Tibial nerve (tissue), 4 donors: ENCODE measurements at regions not wholly inside any gene's neighbourhood (a gene's known extent, or its start where the extent isn't known, plus 50 kb on each side); places are given as distances from the start of the nearest gene placed in this dataset.

Source experiments
- DNase-seq, 2 donors: peaks; one replicate each; pipeline ENCODE4 v3.0.0-alpha.2; 2019; ENCODE audit warnings: low spot score in 2 of 2
- H3K27ac ChIP-seq, 4 donors: fragments of 200-600 bp; sonication (generic) in 3 of 4; one replicate each; pipeline ENCODE4 v1.5.1; 2017 to 2019; ENCODE audit warnings: mild to moderate bottlenecking in 1 of 4
- H3K27me3 ChIP-seq, 2 donors: fragments of 200-600 bp; sonication (generic) in 1 of 2; one replicate each; pipeline versions ENCODE4 v1.5.1 to v1.6.0; 2017 to 2019
- H3K36me3 ChIP-seq, 3 donors: fragments of 200-600 bp; sonication (generic); one replicate each; pipeline ENCODE4 v1.5.1; 2018 to 2019
- H3K4me1 ChIP-seq, 4 donors: fragments of 200-600 bp; sonication (generic) in 3 of 4; one replicate each; pipeline ENCODE4 v1.5.1; 2017 to 2019
- H3K4me3 ChIP-seq, 4 donors: fragments of 200-600 bp; sonication (generic) in 3 of 4; one replicate each; pipeline ENCODE4 v1.5.1; 2017 to 2019; ENCODE audit warnings: mild to moderate bottlenecking in 1 of 4, moderate library complexity in 1 of 4
- H3K9me3 ChIP-seq, 4 donors: fragments of 200-600 bp; sonication (generic) in 3 of 4; one replicate each; pipeline ENCODE4 v1.5.1; 2017 to 2019
- CTCF ChIP-seq, 5 experiments: fragments of 200-600 bp in 3 of 5; fragments of 450-650 bp in 2 of 5; sonication (generic) in 3 of 5; IDR thresholded peaks; one replicate each; pipeline ENCODE4 v1.5.1; 2016 to 2019; ENCODE audit warnings: antibody characterized with exemption in 5 of 5, mild to moderate bottlenecking in 3 of 5, moderate library complexity in 2 of 5
- EP300 ChIP-seq, 2 donors: sonication (generic); formaldehyde crosslinking; IDR thresholded peaks; one replicate each; pipeline ENCODE4 v1.6.1; 2017; ENCODE audit warnings: antibody characterized with exemption in 2 of 2, mild to moderate bottlenecking in 1 of 2
- POLR2A ChIP-seq, 2 donors: fragments of 450-650 bp; IDR thresholded peaks; one replicate each; pipeline ENCODE4 v1.6.1; 2017; ENCODE audit warnings: antibody characterized with exemption in 2 of 2, mild to moderate bottlenecking in 2 of 2, moderate library complexity in 2 of 2
- WGBS, 2 donors: methylation state at CpG; one replicate each; pipeline ENCODE4 v1.1.5; 2018; 5-methylcytosine and 5-hydroxymethylcytosine counted together

DNA sequence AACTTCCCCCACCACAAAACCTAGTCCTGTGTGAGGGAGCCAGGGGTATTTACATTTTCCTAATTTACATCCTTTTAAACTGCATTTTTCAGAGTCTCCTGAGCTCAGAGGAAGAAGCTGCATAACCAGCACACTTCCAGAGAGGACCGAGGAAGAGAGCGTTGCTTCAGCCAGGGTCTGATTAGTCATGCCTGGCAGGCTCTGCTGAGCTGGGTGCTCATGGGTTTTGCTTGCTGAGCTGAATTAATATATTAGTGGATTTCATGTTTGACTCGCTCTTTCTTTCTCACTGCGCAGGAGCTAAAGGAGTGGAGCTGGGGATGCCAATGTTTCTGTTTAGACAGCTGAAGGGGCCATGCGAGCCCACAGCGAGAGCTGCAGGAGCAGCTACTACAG lies 539.3 kb upstream of the B3GAT1 start:
- Histone ChIP-seq H3K36me3 (no peaks in the 10 kb centered on the region), H3K27ac (no peak overlapping the region), H3K4me1 (peaks cover 0 to 4% (median 0%) of the 10 kb centered on the region in 4 donors), H3K27me3 (no peaks in the 10 kb centered on the region), H3K9me3 (no peaks in the 10 kb centered on the region), H3K4me3 (peak overlapping the region in 2 of 4 donors; percentile 4 to 23)
- no peak for TF ChIP-seq POLR2A (IDR thresholded peaks at IDR 0.05)
- no peak for TF ChIP-seq CTCF (IDR thresholded peaks at IDR 0.05)
- no peak for TF ChIP-seq EP300 (IDR thresholded peaks at IDR 0.05)
- DNase-seq = peak in 1 of 2 donors; percentile 26
- WGBS, 2 donors = 45 to 54% methylated on average over 6 of the region's 6 CpGs

DNA sequence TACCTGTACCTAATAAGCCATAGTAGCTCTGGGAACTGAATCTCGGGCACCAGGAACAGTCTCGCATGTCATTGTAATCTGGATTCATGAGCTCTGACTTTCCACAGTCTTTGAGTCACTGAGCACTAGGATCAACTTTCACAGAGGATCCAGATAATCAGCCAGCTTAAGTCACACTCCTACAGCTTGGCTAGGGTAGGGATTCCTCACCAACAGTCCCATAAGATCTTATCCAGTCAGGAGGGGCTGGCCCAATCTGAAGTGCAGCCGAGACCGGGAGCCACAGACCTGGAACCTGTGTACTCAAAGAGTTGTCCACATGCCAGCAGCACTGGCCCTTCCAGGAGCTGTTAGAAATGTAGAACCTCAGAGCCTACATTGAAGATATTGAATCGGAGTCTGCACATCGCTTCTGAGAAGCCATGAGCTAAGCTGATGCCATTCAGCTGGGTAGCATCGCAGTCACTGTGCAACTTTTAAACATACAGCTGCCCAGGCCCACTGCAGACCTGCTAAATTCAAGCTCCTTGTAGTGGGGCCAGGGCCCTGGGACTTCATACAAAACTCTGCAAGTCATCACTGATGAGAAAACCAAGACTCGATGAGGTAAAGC lies 538.8 kb upstream of the B3GAT1 start:
- Histone ChIP-seq H3K4me3 (peak overlapping the region in 1 of 4 donors; percentile 23), H3K36me3 (no peaks in the 10 kb centered on the region), H3K9me3 (no peaks in the 10 kb centered on the region), H3K27ac (no peak overlapping the region), H3K27me3 (no peaks in the 10 kb centered on the region), H3K4me1 (peaks cover 0 to 4% (median 0%) of the 10 kb centered on the region in 4 donors)
- WGBS, 2 donors = 67 to 69% methylated on average over 7 to 8 of the region's 8 CpGs
- no peak for DNase-seq
- no peak for TF ChIP-seq EP300 (IDR thresholded peaks at IDR 0.05)
- no peak for TF ChIP-seq CTCF (IDR thresholded peaks at IDR 0.05)
- TF ChIP-seq POLR2A (IDR thresholded peaks at IDR 0.05) = no peak

DNA sequence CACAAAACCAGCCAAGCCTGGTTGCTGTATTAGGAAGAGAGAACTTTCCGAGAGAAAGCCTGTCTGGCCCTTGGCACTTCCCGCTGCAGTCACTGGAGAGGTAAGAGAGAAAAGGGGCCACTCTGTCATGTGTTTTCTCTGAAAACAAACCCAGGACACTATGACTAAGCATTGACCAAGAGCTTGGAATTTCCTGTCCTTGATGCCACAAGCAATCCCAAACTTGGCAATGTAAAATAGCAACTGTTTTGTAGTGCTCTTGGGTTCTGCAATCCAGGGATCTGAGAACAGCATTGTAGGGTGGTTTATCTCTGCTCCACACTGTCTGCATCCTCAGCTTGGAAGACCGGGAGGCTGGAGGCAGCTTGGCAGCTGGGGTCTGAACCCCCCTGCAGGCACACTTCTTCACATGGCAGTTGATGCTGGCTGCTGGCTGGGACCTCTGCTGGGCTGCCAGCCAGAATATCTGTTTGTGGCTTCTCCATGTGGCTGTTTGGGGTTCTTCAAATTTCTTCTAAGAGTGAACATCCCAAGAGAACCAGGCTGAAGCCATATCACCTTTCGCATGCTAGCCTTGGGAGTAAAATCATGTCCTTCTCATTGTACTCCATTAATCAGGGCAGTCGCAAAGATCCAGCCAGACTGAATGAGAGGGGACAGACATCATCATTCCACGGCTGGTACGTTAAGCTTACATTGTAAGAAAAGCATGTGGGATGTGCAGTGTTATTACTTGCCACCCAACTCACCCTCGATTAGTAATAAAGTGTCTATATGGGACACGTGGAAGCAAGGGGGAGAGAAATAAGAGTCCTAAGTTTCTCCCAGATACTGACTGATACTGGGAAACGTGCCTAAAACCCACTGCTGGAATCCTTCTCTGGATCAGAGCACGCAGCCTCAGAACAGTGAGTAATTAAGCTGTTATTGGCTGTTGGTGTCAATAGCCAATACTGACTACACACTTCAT lies 537.4 kb upstream of the B3GAT1 start:
- Histone ChIP-seq H3K36me3 (no peaks in the 10 kb centered on the region), H3K4me1 (peaks cover 0 to 4% (median 0%) of the 10 kb centered on the region in 4 donors), H3K27me3 (no peaks in the 10 kb centered on the region), H3K4me3 (no peak overlapping the region), H3K27ac (no peak overlapping the region), H3K9me3 (no peaks in the 10 kb centered on the region)
- TF ChIP-seq POLR2A (IDR thresholded peaks at IDR 0.05) (no peak), EP300 (IDR thresholded peaks at IDR 0.05) (peak in 1 of 2 donors; percentile 55)
- DNase-seq = peak in 1 of 2 donors; percentile 19
- 70 to 74% methylated on average over 11 of the region's 11 CpGs for WGBS, 2 donors

DNA sequence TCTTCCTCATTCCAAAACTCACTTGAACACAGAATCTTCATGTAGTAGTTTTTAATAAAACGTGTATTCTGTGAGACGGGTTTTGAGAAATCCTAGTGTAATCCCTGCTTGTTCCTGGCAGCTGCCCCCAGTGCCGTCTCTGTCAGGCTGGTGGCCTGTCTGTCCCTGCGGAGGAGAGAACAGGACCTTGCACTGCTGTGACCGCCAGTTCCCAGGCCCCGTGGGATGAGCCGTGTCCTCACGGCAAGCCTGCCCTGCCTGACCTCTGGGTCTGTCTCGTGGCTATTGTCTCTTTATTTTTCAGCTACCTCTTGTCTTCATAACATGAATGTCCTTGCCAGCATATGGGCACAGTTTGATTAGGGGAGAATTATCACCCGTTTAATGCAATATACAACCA lies 535.5 kb upstream of the B3GAT1 start:
- Histone ChIP-seq H3K4me3 (no peak overlapping the region), H3K4me1 (peaks cover 0 to 9% (median 0%) of the 10 kb centered on the region in 4 donors), H3K9me3 (no peaks in the 10 kb centered on the region), H3K36me3 (no peaks in the 10 kb centered on the region), H3K27ac (no peak overlapping the region), H3K27me3 (no peaks in the 10 kb centered on the region)
- no peak for TF ChIP-seq POLR2A (IDR thresholded peaks at IDR 0.05)
- no peak for TF ChIP-seq EP300 (IDR thresholded peaks at IDR 0.05)
- no peak for TF ChIP-seq CTCF (IDR thresholded peaks at IDR 0.05)
- WGBS, 2 donors = 80 to 85% methylated on average over 10 of the region's 10 CpGs
- no peak for DNase-seq

DNA sequence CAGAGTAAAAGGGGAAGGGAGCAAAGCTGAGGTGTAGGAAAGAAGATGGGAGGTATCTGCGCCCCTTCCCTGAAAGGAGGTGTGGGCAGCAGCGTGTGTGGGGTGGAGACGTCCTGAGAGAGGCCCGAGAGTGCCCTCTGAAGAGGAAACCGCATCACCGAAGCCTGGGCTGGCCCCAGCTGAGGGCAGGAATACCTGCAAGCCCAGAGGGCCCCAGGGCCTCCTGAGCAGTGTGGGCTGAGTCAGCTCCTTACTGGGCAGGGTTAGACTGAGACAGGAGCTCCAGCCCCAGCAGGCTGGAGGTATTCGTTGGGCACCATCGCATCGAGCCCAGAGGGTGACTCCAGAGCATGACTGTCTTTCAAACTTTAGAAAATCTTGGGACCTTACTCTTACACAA lies 534.0 kb upstream of the B3GAT1 start:
- DNase-seq = no peak
- 78 to 84% methylated on average over 9 of the region's 9 CpGs for WGBS, 2 donors
- TF ChIP-seq EP300 (IDR thresholded peaks at IDR 0.05) (no peak), CTCF (IDR thresholded peaks at IDR 0.05) (no peak), POLR2A (IDR thresholded peaks at IDR 0.05) (no peak)
- H3K4me1 ChIP-seq = peaks cover 0 to 15% (median 2%) of the 10 kb centered on the region in 4 donors
- H3K27me3 ChIP-seq = no peaks in the 10 kb centered on the region
- no peaks in the 10 kb centered on the region for H3K36me3 ChIP-seq
- no peak overlapping the region for H3K4me3 ChIP-seq
- no peak overlapping the region for H3K27ac ChIP-seq
- no peaks in the 10 kb centered on the region for H3K9me3 ChIP-seq
